CD4-positive, alpha-beta T cell treated with Interleukin-1 beta for 1 hour (primary cell): ENCODE measurements at regions not wholly inside any gene's neighbourhood (a gene's known extent, or its start where the extent isn't known, plus 50 kb on each side); places are given as distances from the start of the nearest gene placed in this dataset.

Source experiments
- DNase-seq, 2 donors: peaks; one replicate each; pipeline ENCODE4 v3.0.0-alpha.2; 2020 to 2022

DNA sequence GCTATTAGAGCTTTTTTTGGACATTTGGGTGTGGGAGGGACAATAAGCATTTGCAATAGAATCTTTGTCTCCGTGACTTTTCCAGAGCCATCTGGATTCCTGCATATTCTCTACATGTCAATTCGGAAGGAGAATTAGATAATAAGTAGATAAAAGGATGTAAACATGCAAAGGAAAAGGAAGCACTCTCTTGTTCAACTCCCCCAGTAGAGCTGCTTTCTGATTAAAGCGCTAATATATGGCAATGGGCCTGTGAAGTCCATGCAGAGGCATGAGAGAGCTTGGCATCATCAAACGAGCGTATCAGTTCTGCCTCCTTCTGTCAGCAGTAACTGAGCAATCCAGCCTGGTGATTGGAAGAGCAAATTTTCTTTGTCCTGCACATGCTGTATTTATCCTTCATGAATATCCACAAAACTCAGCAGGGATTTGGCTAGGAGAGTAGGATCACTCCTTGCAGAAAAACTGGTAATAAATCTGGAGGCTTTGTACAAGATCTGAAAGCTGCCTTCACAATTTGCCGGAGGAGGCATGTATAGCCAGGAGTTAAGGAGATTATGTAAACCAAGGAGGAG is 1752.9 kb downstream of the MAT2B start:
- DNase-seq, result no peak

DNA sequence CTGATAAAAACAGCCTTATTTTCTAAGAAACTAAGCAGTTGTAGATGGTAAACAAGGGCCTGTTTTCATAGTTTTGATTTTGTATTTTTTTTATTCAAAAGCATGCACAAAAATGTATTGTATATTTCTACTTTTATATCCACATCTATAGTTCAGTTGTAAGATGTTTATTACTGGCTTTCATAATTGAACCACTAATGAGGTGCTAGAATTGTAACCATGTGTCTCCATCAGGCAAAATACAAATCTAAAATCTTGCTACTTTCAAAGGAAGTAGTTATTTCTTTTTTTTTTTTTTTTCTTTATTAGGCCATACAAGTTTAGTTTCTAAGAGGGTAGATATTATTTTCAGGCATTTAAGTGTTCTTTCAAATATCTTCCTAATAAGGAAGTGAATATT is 1755.0 kb downstream of the MAT2B start:
- DNase-seq, result no peak

- DNase-seq, result no peak
Measured at GRCh38 chr5:165263536-165263935, 1758.1 kb downstream of the MAT2B start.

DNA sequence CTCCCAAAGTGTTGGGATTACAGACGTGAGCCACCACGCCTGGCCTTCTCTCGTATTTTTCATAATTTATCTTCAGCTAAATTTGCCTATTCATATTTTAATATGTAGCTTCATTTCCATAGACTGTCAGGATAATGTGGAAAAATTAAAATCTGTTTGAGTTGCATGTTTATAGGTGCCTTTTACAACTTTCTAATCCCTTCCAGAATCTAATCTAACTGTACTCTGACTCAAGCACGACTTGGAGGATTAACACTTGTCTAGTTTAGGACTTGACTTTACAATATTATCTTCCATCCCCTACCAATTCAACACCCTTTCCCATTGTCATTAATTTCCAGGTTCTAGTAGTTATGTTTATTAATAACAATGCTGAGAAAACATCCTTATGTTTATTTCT is 1761.5 kb downstream of the MAT2B start:
- DNase-seq, result no peak

GRCh38 chr5:165272436-165272835 is 1767.0 kb downstream of the MAT2B start:
- no peak for DNase-seq

- no peak for DNase-seq
Measured at GRCh38 chr5:165277661-165278060, 1772.2 kb downstream of the MAT2B start.

DNA sequence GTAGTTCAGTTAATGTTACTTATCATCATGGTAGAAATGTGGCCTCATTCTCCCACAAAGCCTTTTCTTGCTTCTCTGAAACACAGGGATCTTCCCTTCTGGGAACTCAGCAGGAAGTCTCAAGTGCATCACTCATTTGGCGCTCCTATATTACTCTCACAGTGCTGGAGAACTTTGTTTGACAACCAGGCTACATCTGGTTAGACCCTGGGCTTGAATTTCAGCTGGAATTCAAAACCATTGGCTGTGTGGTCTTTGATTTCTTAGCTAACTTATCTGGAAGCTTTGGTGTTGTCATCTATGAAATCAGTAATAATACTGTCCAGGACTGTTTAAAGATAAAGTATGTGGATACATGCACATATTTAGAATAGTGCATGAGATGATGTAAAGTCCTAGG is 1777.1 kb downstream of the MAT2B start:
- DNase-seq, result no peak

GRCh38 chr5:165286692-165287091 is 1781.3 kb downstream of the MAT2B start:
- DNase-seq, result no peak

- no peak for DNase-seq
Measured at GRCh38 chr5:165290535-165290934, 1785.1 kb downstream of the MAT2B start.

DNA sequence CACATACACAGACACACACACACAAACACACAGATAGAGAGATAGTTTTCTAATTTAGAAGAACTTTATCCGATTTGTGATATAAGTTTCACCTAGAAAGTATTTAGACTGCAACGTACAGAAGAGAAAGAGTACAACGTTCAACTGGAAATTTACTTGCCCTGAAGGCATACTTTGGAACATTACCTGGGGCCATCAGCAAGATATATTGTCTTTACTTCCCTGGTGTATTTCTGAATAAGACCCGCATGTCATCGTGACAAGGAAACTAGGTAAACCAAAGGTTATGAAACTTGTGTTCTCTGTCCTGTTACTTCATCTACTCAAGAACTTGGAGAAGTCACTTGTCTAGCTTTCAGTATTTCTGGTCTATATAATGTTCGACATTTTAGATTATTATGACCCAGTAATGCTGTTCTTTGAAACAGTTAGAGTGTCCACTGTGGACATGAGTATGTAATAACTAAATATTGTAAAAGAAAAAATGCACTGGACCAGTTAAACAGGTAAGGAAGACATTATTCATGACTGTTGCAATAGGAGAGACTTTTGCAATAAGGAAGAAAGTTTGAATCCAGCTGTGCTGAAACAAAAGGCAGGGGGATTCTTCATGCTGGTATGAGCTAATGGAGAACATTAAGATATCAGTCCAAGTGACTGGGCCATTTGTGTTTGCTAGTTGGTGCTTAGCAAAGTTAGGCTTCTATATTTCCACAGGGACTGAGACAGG is 1791.1 kb downstream of the MAT2B start:
- DNase-seq, result no peak

DNA sequence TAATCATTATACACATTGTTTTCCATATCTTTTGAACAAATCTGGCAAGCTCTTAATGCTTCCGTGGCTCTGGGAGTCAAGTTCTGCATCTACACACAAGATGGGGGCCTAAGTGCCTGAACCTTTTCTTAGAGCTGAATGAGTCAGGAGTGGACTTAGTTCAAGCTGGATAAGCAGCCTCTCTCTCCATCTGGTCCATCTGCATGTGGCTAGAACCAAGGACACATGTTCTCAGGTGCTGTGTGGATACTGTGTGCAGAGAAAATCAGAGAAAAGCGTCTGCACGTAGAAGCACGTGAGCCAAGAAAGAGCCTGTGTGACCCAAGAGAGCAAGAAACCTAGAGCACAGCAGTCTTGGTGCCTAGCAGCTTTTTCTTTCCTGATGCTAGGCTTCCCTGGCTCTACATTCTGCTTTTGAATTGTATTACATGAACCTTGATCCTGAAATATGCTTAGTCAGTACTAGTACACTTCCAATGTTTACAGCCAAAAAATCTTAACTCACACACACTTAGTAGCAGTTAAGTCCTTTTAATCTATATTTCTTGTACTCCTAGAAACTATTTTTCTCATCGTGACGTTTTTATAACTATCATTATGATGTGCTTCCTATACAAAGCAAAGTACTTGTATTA is 1798.9 kb downstream of the MAT2B start:
- no peak for DNase-seq

GRCh38 chr5:165305596-165305995 is 1800.2 kb downstream of the MAT2B start:
- no peak for DNase-seq

GRCh38 chr5:165309446-165309845 is 1804.0 kb downstream of the MAT2B start:
- no peak for DNase-seq

GRCh38 chr5:165310031-165310430 is 1804.6 kb downstream of the MAT2B start:
- no peak for DNase-seq

DNA sequence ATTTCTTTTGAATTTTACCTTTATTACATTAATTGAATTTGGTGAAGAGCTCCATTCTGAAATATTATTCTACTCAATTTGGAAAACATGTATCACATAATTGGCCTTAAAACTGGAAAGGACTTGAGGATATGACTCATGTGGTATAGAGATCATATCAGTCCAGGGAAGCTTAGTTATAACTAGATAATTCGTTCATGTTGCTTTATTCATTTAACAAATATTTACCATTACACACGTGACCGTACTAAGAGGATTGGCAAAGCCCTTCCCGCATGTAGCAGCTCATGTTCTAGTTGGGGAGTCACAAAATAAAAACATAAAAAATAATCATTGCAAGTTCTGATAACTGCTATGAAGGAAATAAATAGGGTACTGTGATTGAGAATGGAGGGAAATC is 1816.5 kb downstream of the MAT2B start:
- no peak for DNase-seq

DNA sequence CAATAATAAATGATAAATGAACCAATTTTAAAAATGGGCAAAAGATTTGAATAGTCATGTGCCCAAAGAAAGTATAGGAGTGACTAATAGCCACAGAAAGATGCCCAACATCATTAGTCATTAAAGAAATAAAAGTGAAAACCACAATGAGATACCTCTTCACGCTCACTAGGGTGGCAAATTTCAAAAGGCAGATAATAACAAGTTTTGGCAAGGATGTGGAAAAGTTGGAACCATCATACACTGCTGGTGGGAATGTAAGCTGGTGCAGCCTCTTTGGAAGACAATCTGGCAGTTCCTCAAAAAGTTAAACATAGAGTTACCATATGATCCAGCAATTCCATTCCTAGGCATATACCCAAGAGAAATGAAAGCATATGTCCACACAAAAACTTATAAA is 1819.8 kb downstream of the MAT2B start:
- DNase-seq, result no peak

DNA sequence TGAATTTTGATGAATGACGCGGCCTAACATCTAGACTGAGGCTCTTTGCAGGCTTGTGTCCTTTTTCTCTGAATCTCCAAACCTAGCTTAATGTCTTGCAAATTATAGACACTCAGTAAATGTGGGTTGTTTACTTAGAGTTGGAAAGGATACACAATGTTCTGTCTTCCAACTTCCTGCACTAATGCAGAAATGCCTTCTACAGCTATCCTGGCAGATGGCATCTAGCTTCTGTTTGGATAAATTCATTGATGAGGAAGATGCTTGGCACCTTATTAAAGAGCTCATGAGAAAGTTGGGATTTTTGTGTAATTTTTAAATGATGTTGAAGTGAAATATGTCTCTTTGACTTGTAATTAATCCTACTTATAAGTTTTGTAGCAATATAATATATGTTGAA is 1822.2 kb downstream of the MAT2B start:
- no peak for DNase-seq

- DNase-seq, result no peak
Measured at GRCh38 chr5:165328846-165329245, 1823.4 kb downstream of the MAT2B start.

DNA sequence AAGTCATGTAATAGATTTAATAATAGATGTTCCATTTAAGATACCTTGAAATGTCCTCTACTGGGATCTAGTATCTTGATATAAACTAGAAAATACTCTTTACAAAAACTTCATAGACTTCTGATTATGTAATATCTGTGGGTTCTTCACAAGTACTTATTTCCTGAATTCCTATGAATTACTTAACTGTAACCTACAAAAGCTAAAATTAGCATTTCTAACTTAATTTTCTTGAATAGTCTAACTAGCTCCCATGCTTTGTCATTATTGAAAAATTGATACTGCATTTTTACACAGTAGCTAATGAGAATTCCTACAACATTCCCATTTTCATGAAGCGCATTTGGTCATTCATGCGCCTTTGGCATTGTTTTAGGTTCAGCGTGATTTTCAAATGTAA is 1828.2 kb downstream of the MAT2B start:
- no peak for DNase-seq

DNA sequence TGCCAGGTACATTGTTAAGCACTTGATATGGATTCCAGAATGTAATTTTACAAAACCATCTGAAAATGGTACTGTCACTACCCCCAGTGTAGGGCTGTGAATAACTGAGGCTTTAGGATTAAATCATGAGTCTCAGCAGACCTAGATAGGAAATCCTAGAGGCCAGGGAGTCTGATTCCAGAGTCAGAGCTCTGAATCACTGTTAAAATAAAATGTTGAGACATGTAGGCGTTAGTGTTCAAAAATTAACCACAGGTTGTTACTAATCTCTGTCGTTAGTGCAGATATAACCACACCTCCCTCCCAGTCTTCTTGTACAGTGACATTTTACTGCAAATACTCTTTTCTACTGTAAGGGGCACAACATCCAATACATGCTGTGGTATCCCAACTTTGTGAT is 1828.8 kb downstream of the MAT2B start:
- DNase-seq, result no peak

GRCh38 chr5:165349735-165350134 is 1844.3 kb downstream of the MAT2B start:
- DNase-seq, result no peak

DNA sequence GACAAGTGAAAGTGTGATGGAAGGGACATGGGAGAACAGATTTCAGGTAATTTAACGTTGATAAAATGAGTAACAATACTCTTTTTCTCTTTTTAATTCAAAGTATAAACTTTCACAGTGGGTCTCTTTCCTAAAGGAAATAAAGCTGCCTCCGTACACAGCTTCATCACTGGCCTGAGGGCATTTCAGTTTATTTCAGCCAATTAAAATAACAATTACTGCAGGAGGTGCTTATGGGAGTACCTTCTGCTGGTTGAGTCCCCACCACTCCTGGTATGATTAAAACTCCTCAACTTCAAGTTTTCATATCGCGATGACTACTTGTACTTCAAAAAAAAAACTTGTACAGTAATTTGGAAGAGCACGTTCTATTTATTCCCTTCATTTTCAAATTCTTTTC is 1845.9 kb downstream of the MAT2B start:
- DNase-seq, result no peak

- no peak for DNase-seq
Measured at GRCh38 chr5:165360366-165360765, 1854.9 kb downstream of the MAT2B start.

DNA sequence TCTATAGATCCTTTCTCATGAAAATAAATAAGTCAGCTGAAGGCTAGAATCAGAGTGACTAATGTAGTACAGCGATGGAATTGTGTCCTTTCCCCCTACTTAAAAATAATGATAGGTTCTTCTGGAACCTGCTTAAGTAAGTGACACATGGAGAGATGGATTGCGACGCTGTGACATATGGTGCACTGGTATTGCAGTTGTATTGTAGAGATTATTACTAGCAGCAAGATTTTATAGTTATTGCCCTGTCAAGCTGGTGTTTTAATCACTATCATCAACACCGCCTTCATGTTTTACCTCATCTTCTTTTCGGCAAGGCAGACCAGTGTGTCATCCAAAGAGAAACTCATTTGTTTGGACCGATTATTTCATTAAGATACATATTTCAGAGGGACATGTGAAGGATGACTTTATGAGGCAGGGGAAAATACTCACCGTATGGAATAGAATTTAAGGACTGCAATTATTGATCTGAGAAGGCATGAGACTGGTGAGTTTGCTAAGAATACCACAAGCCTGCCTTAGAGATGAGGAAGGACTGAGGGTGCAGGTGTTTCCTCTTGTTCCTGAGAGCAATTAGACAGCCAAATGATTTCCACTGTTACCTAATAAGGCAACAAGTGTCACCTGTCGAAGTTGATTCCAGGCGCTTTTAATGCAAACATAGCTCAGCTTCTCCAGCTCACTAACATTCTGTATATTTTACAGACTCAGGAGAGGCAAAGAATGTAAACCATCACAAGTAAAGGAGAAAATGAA is 1855.5 kb downstream of the MAT2B start:
- no peak for DNase-seq
